GM12865 (cell line): ENCODE measurements at regions not wholly inside any gene's neighbourhood (a gene's known extent, or its start where the extent isn't known, plus 50 kb on each side); places are given as distances from the start of the nearest gene placed in this dataset.

Experiments
- DNase-seq: peaks from one replicate; pipeline ENCODE4 v3.0.0; 2010; ENCODE audit warnings: low read depth
- H3K4me3 ChIP-seq: 2 replicates; pipeline ENCODE4 v1.5.1; 2011; ENCODE audit warnings: mild to moderate bottlenecking, low read depth, low read length, control low read depth
- CTCF ChIP-seq: IDR thresholded peaks from 2 replicates; pipeline ENCODE4 v1.5.1; 2011; ENCODE audit warnings: low read length, control low read depth, low read depth, inconsistent platforms; ENCODE audit not compliant: insufficient read depth; ENCODE audit errors: missing control alignments

GRCh38 chr6:148289153-148289552 is 53.5 kb upstream of the SASH1 start:
- TF ChIP-seq CTCF = no peak
- H3K4me3 ChIP-seq = no peak overlapping the region
- DNase-seq = no peak

- no peak for DNase-seq
- no peak overlapping the region for H3K4me3 ChIP-seq
- TF ChIP-seq CTCF = no peak
Measured at GRCh38 chr6:148291876-148292275, 50.8 kb upstream of the SASH1 start.
